ENCODE measurements at regions not wholly inside any gene's neighbourhood (a gene's known extent, or its start where the extent isn't known, plus 50 kb on each side); places are given as distances from the start of the nearest gene placed in this dataset.

DNA sequence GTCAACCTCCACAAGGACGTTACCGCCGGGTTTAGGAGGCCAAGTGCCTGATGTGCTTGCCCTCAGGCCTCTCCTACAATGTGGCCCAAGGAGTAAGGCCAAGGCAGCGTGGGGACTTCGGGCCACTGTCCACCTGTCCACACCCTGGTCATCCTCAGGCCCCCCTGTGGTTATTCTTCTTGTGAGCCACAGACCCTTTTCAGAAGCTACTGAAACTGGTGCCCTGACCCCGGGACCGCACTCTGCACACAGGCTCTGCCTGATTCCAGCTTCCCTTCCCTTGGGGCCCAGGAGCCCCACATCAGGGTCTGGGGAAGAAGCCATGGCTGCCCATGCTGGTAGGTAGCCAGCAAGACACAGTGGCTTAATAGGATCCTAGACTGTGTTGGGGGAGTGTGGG lies 128.8 kb downstream of the OLFM1 start:
- Histone ChIP-seq H3K27me3 (peaks cover 0 to 61% of the 10 kb centered on the region in 2 donors), H3K36me3 (no peaks in the 10 kb centered on the region), H3K4me1 (peaks cover 0 to 28% (median 2%) of the 10 kb centered on the region in 4 donors), H3K27ac (no peak overlapping the region), H3K4me3 (no peak overlapping the region), H3K9me3 (peaks cover 0 to 10% (median 0%) of the 10 kb centered on the region in 4 donors)
- TF ChIP-seq POLR2A (IDR thresholded peaks at IDR 0.05): no peak
- TF ChIP-seq CTCF (IDR thresholded peaks at IDR 0.05): no peak
- DNase-seq (ENCODE audit: low spot score in 2 of 2): no peak
- WGBS, 2 donors: 80 to 85% methylated on average over 7 of the region's 7 CpGs

GRCh38 chr9:135216791-135217441 lies 129.4 kb downstream of the OLFM1 start:
- Histone ChIP-seq H3K27me3 (peaks cover 0 to 68% of the 10 kb centered on the region in 2 donors), H3K27ac (no peak overlapping the region), H3K4me3 (no peak overlapping the region), H3K4me1 (peaks cover 0 to 28% (median 2%) of the 10 kb centered on the region in 4 donors), H3K9me3 (peaks cover 0 to 3% (median 0%) of the 10 kb centered on the region in 4 donors), H3K36me3 (no peaks in the 10 kb centered on the region)
- no peak for TF ChIP-seq POLR2A (IDR thresholded peaks at IDR 0.05)
- no peak for TF ChIP-seq CTCF (IDR thresholded peaks at IDR 0.05)
- TF ChIP-seq EP300 (IDR thresholded peaks at IDR 0.05): no peak
- 37 to 46% methylated on average over 22 of the region's 22 CpGs for WGBS, 2 donors
- DNase-seq (ENCODE audit: low spot score in 2 of 2): no peak

DNA sequence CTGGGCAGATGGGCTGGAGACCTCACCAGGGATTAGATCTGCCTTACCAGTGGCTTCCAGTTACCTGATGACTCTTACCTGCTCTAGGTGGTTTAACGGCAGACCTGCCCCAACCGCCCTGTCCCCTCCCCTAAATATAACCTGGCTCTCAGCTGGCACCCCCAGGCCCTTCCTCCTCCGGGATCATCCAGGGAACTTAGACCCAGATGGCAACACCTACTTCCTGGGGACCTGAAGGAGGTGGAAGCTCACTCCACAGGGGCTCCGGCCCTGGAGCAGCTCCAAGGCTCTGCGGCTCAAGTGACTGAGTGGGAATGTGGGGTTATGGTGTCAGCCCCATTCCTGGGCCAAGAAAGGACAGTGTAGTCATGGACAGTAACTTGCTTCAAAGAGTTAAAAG lies 130.4 kb downstream of the OLFM1 start:
- Histone ChIP-seq H3K27me3 (peaks cover 0 to 75% of the 10 kb centered on the region in 2 donors), H3K9me3 (no peaks in the 10 kb centered on the region), H3K27ac (no peak overlapping the region), H3K4me3 (no peak overlapping the region), H3K4me1 (peaks cover 0 to 28% (median 2%) of the 10 kb centered on the region in 4 donors), H3K36me3 (no peaks in the 10 kb centered on the region)
- 63 to 68% methylated on average over 4 to 5 of the region's 5 CpGs for WGBS, 2 donors
- no peak for DNase-seq (ENCODE audit: low spot score in 2 of 2)
- TF ChIP-seq POLR2A (IDR thresholded peaks at IDR 0.05): no peak
- TF ChIP-seq EP300 (IDR thresholded peaks at IDR 0.05): no peak
- TF ChIP-seq CTCF (IDR thresholded peaks at IDR 0.05): no peak

- Histone ChIP-seq H3K27me3 (peaks cover 0 to 80% of the 10 kb centered on the region in 2 donors), H3K9me3 (no peaks in the 10 kb centered on the region), H3K4me1 (peaks cover 0 to 28% (median 2%) of the 10 kb centered on the region in 4 donors), H3K27ac (no peak overlapping the region), H3K36me3 (no peaks in the 10 kb centered on the region), H3K4me3 (no peak overlapping the region)
- no peak for TF ChIP-seq CTCF (IDR thresholded peaks at IDR 0.05)
- no peak for TF ChIP-seq POLR2A (IDR thresholded peaks at IDR 0.05)
- TF ChIP-seq EP300 (IDR thresholded peaks at IDR 0.05): no peak
- DNase-seq (ENCODE audit: low spot score in 2 of 2): no peak
- WGBS, 2 donors: 39 to 41% methylated on average over 22 to 27 of the region's 27 CpGs
Measured at GRCh38 chr9:135218331-135219225, 131.1 kb downstream of the OLFM1 start.
